Peyer's patch (tissue), 4 donors: ENCODE measurements at regions not wholly inside any gene's neighbourhood (a gene's known extent, or its start where the extent isn't known, plus 50 kb on each side); places are given as distances from the start of the nearest gene placed in this dataset.

Experiments
- POLR2A ChIP-seq, 2 donors: fragments of 450-650 bp; IDR thresholded peaks; one replicate each; pipeline ENCODE4 v1.5.1; 2017; ENCODE audit warnings: antibody characterized with exemption in 2 of 2, mild to moderate bottlenecking in 2 of 2, moderate library complexity in 2 of 2
- TF ChIP-seq, protein P1 (sequence below), 6 experiments: fragments of 450-650 bp in 4 of 6; fragments of 200-600 bp in 2 of 6; sonication (generic) in 1 of 6; IDR thresholded peaks; one replicate each; pipeline ENCODE4 v1.5.1; 2017 to 2019; ENCODE audit warnings: antibody characterized with exemption in 6 of 6, mild to moderate bottlenecking in 3 of 6, moderate library complexity in 1 of 6

GRCh38 chr5:36385495-36385894 lies 83.8 kb upstream of the RANBP3L start:
- TF ChIP-seq, protein P1, sequence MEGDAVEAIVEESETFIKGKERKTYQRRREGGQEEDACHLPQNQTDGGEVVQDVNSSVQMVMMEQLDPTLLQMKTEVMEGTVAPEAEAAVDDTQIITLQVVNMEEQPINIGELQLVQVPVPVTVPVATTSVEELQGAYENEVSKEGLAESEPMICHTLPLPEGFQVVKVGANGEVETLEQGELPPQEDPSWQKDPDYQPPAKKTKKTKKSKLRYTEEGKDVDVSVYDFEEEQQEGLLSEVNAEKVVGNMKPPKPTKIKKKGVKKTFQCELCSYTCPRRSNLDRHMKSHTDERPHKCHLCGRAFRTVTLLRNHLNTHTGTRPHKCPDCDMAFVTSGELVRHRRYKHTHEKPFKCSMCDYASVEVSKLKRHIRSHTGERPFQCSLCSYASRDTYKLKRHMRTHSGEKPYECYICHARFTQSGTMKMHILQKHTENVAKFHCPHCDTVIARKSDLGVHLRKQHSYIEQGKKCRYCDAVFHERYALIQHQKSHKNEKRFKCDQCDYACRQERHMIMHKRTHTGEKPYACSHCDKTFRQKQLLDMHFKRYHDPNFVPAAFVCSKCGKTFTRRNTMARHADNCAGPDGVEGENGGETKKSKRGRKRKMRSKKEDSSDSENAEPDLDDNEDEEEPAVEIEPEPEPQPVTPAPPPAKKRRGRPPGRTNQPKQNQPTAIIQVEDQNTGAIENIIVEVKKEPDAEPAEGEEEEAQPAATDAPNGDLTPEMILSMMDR (IDR thresholded peaks at IDR 0.05), result no peak
- TF ChIP-seq POLR2A (IDR thresholded peaks at IDR 0.05), result no peak
